ENCODE measurements at regions not wholly inside any gene's neighbourhood (a gene's known extent, or its start where the extent isn't known, plus 50 kb on each side); places are given as distances from the start of the nearest gene placed in this dataset.
A peak's percentile ranks its signal among the peaks of the same experiment; 100 is the strongest.
"Not testable (repeated sequence)": the region's sequence is repeated elsewhere in the genome, so short reads cannot be mapped to it uniquely, and the experiment has no call there.

DNA sequence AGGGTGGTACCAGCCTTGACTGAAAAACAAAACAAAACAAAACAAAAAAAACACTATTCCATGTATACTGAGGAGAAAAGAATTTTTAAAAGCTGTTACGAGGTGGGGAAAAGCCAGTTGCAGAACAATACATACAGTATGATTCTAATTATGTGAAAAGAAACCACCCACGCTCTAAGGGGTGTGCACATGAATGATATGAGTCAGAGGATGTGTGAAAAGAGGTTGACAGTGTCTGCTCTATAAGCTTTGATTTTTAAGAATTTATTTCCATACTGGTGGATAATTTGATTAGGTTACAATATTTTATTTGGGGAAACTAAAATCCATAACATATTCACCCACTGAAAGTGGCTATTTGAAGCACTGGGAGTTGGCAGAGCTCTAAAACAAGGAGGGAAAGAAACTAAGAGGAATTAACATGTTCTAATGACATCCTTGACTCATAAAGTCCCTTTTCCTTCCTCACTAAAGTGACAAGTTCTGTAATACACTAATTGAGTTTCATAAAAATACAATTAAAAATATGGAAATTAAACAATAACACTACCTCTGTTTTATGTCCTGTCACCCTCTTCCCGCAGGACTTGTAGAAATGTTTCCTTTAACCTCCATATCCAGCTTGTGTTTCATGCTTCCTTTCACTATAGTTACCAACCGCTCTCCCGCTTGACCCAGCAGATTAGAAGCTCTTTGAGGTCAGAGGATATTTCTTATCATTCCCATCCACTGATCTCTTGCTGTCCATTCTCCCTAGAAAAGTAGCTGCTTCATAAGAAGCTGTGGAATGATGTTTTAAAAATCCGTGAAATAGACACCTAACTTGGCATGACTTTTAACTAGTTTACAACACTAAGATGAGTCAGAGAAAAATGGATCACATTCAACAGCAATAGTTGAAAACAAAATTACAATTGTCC, 118.6 kb upstream of the CCDC28A start:
- DNase-seq, result peak; percentile 13
- Mint-ChIP-seq H3K4me3 (peak overlapping the region; percentile 23), H3K36me3 (no peaks in the 10 kb centered on the region), H3K4me1 (peaks cover 19% of the 10 kb centered on the region), H3K27me3 (peaks cover 34% of the 10 kb centered on the region), H3K27ac (no peak overlapping the region), H3K9me3 (no peaks in the 10 kb centered on the region)

GRCh38 chr6:138655828-138656227, 117.7 kb upstream of the CCDC28A start:
- Mint-ChIP-seq H3K27me3 (peaks cover 32% of the 10 kb centered on the region), H3K36me3 (no peaks in the 10 kb centered on the region), H3K9me3 (no peaks in the 10 kb centered on the region), H3K27ac (no peak overlapping the region), H3K4me3 (no peak overlapping the region), H3K4me1 (peaks cover 19% of the 10 kb centered on the region)
- no peak for DNase-seq

GRCh38 chr6:138656364-138657064, 117.1 kb upstream of the CCDC28A start:
- DNase-seq, result no peak
- H3K9me3 Mint-ChIP-seq, result no peaks in the 10 kb centered on the region
- H3K4me3 Mint-ChIP-seq, result no peak overlapping the region
- H3K27ac Mint-ChIP-seq, result no peak overlapping the region
- peaks cover 30% of the 10 kb centered on the region for H3K27me3 Mint-ChIP-seq
- H3K36me3 Mint-ChIP-seq, result no peaks in the 10 kb centered on the region
- peaks cover 19% of the 10 kb centered on the region for H3K4me1 Mint-ChIP-seq

DNA sequence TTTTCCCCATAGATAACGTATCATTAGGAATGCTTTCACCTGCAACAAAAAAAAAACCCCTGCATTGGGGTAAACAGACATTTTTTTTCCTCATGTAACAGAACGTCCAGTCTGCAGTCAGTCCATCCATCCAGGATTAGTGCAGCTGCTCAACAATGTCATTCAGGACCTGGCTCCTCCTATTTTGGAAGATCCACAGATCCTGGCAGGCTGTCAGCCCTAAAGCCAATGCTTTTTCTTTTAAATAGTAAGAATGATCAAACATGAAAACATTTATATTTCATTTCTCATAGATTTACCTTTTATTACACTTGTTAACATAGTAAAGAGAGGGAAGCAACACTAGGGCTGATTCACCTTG, 116.5 kb upstream of the CCDC28A start:
- peaks cover 28% of the 10 kb centered on the region for H3K27me3 Mint-ChIP-seq
- peaks cover 19% of the 10 kb centered on the region for H3K4me1 Mint-ChIP-seq
- no peak overlapping the region for H3K27ac Mint-ChIP-seq
- H3K36me3 Mint-ChIP-seq, result no peaks in the 10 kb centered on the region
- no peaks in the 10 kb centered on the region for H3K9me3 Mint-ChIP-seq
- no peak overlapping the region for H3K4me3 Mint-ChIP-seq
- no peak for DNase-seq

DNA sequence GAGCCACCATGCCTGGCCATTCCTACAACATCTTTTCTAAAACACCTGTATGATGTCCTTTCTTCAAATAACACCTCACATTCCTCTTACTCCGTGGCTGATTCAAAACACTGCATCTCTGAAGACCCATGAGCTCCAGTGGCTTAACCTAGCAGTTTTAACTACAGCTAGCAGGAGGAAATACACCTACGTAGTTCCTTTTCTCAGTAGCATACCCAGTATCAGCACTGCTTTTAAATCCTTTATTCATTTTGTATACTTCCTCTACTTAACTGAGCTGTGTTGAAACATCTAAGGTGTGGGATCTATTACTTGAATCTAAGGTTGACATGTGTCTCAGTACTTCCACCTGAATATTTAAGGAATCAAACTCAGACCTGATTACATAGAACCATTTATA, 113.6 kb upstream of the CCDC28A start:
- Mint-ChIP-seq H3K36me3 (no peaks in the 10 kb centered on the region), H3K9me3 (no peaks in the 10 kb centered on the region), H3K4me3 (no peak overlapping the region), H3K4me1 (peaks cover 6% of the 10 kb centered on the region), H3K27ac (no peak overlapping the region), H3K27me3 (peaks cover 19% of the 10 kb centered on the region)
- DNase-seq, result no peak

DNA sequence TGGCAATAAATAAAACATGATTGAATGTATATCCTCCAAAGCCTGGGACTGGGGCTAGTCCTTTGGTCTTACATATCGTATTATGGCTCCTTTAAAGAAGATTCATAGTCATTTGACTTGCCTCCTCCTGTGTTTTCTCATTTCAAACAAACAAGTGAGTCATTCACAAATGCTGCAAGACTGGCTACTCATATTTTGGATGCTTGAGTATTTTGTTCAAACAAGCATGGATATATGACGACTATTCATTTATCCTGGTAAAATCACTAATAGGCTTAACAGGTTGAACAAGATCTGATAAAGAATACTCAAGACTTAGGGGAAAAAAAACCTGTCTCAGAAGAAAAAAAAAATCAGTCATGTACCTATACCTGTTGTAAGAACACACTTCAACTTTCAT, 111.1 kb upstream of the CCDC28A start:
- Mint-ChIP-seq H3K27me3 (peaks cover 9% of the 10 kb centered on the region), H3K4me3 (no peak overlapping the region), H3K9me3 (no peaks in the 10 kb centered on the region), H3K4me1 (no peaks in the 10 kb centered on the region), H3K36me3 (no peaks in the 10 kb centered on the region), H3K27ac (no peak overlapping the region)
- no peak for DNase-seq

GRCh38 chr6:138663892-138664291, 109.7 kb upstream of the CCDC28A start:
- no peak for DNase-seq
- Mint-ChIP-seq H3K4me1 (no peaks in the 10 kb centered on the region), H3K27me3 (no peaks in the 10 kb centered on the region), H3K9me3 (no peaks in the 10 kb centered on the region), H3K4me3 (no peak overlapping the region), H3K27ac (no peak overlapping the region), H3K36me3 (no peaks in the 10 kb centered on the region)

DNA sequence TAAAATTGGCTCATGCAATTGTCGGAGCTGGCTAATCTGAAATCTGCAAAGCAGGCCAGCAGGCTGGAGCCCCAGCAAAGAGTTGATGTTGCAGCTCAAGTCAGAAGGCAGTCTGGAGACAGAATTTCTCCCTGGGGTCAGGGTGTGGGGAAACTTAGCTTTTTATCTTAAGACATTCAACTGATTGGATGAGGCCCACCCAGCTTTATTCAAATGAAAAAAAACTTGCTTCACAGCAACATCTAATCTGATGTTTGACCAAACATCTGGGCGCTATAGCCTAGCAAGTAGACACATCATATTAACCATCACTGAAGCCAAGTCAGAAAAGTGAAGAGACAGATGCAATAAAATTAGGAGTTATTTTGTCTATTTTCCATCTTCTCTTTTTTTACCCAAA, 108.8 kb upstream of the CCDC28A start:
- Mint-ChIP-seq H3K4me1 (no peaks in the 10 kb centered on the region), H3K27ac (no peak overlapping the region), H3K27me3 (no peaks in the 10 kb centered on the region), H3K36me3 (no peaks in the 10 kb centered on the region), H3K9me3 (no peaks in the 10 kb centered on the region), H3K4me3 (no peak overlapping the region)
- no peak for DNase-seq

GRCh38 chr6:138666636-138667035, 106.9 kb upstream of the CCDC28A start:
- Mint-ChIP-seq H3K9me3 (peaks cover 1% of the 10 kb centered on the region), H3K27ac (no peak overlapping the region), H3K4me1 (no peaks in the 10 kb centered on the region), H3K27me3 (peaks cover 3% of the 10 kb centered on the region), H3K36me3 (no peaks in the 10 kb centered on the region), H3K4me3 (no peak overlapping the region)
- DNase-seq, result no peak

DNA sequence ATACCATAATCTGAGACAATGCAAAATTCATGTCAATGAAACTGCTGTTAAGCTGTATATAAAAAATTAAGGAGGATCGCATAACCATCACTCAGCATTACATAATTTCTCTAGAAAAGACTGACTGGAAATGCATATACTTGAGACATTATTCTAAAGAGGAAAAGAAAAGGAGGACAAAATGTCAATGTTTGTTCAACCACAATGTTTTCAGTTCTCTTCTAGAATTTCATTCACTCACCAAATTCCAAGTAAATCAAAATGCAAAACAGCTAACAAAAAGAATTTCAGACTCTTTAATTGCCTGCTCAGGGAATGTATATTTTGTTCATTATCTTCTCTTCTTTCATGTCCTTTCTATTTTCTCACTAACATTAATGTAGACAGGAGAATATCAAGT, 106.2 kb upstream of the CCDC28A start:
- H3K36me3 Mint-ChIP-seq, result no peaks in the 10 kb centered on the region
- H3K4me1 Mint-ChIP-seq, result no peaks in the 10 kb centered on the region
- H3K27ac Mint-ChIP-seq, result no peak overlapping the region
- no peak for DNase-seq
- peaks cover 1% of the 10 kb centered on the region for H3K9me3 Mint-ChIP-seq
- no peak overlapping the region for H3K4me3 Mint-ChIP-seq
- peaks cover 3% of the 10 kb centered on the region for H3K27me3 Mint-ChIP-seq

DNA sequence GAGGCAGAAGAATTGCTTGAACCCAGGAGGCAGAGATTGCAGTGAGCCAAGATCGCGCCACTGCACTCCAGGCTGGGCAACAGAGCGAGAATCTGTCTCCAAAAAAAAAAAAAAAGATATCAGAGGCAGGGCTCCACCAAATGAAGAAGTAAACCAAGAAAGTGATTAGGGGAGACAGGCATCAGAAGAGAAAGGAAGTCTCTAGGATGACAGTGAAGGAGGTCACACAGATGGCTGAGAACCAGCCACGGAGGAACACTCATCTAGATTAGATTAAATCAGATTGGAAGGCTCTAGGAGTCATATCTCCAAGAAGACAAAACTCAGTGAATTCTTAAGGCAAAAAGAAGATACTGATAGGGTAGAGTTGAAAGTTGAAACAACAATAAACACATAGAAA, 102.2 kb upstream of the CCDC28A start:
- Mint-ChIP-seq H3K9me3 (peaks cover 1% of the 10 kb centered on the region), H3K4me3 (no peak overlapping the region), H3K36me3 (no peaks in the 10 kb centered on the region), H3K27ac (no peak overlapping the region), H3K4me1 (peaks cover 1% of the 10 kb centered on the region), H3K27me3 (peaks cover 3% of the 10 kb centered on the region)
- no peak for DNase-seq

- peaks cover 3% of the 10 kb centered on the region for H3K27me3 Mint-ChIP-seq
- H3K36me3 Mint-ChIP-seq, result no peaks in the 10 kb centered on the region
- no peak overlapping the region for H3K4me3 Mint-ChIP-seq
- peaks cover 1% of the 10 kb centered on the region for H3K9me3 Mint-ChIP-seq
- H3K27ac Mint-ChIP-seq, result no peak overlapping the region
- DNase-seq, result no peak
- peaks cover 1% of the 10 kb centered on the region for H3K4me1 Mint-ChIP-seq
Measured at GRCh38 chr6:138673346-138674014, 100.1 kb upstream of the CCDC28A start.

GRCh38 chr6:138674444-138674843, 99.1 kb upstream of the CCDC28A start:
- not testable (repeated sequence) for H3K9me3 Mint-ChIP-seq, H3K27ac Mint-ChIP-seq, H3K27me3 Mint-ChIP-seq, H3K4me1 Mint-ChIP-seq, DNase-seq, H3K36me3 Mint-ChIP-seq, H3K4me3 Mint-ChIP-seq

GRCh38 chr6:138677538-138677937, 96.0 kb upstream of the CCDC28A start:
- Mint-ChIP-seq H3K27me3 (peaks cover 4% of the 10 kb centered on the region), H3K9me3 (no peaks in the 10 kb centered on the region), H3K27ac (no peak overlapping the region), H3K4me1 (peaks cover 1% of the 10 kb centered on the region), H3K36me3 (no peaks in the 10 kb centered on the region), H3K4me3 (no peak overlapping the region)
- DNase-seq, result no peak

GRCh38 chr6:138678168-138678567, 95.4 kb upstream of the CCDC28A start:
- Mint-ChIP-seq H3K4me1 (peaks cover 1% of the 10 kb centered on the region), H3K36me3 (no peaks in the 10 kb centered on the region), H3K4me3 (no peak overlapping the region), H3K27me3 (peaks cover 4% of the 10 kb centered on the region), H3K9me3 (no peaks in the 10 kb centered on the region), H3K27ac (no peak overlapping the region)
- no peak for DNase-seq
